HG02943 (cell line): ENCODE measurements at regions not wholly inside any gene's neighbourhood (a gene's known extent, or its start where the extent isn't known, plus 50 kb on each side); places are given as distances from the start of the nearest gene placed in this dataset.
"Not testable (repeated sequence)": the region's sequence is repeated elsewhere in the genome, so short reads cannot be mapped to it uniquely, and the experiment has no call there.

Source experiments
- ATAC-seq: cut with Tn5 transposase; IDR thresholded peaks from one replicate; pipeline ENCODE4 v1.9.1; 2021; ENCODE audit warnings: mild to moderate bottlenecking, low read depth, moderate library complexity; ENCODE audit not compliant: unreplicated experiment

- not testable (repeated sequence) for ATAC-seq
These were observed 2777.4 kb upstream of the TPTE start for GRCh38 chr21:7743940-7744339.

GRCh38 chr21:7744406-7745099 lies 2776.8 kb upstream of the TPTE start:
- ATAC-seq, result peak; percentile 91

GRCh38 chr21:7745100-7745450 lies 2776.3 kb upstream of the TPTE start:
- peak; percentile 86 for ATAC-seq

- not testable (repeated sequence) for ATAC-seq
These were observed 2773.4 kb upstream of the TPTE start for GRCh38 chr21:7747964-7748363.

GRCh38 chr21:7752611-7753010 lies 2768.8 kb upstream of the TPTE start:
- not testable (repeated sequence) for ATAC-seq

GRCh38 chr21:7753380-7753877 lies 2768.0 kb upstream of the TPTE start:
- peak; percentile 81 for ATAC-seq

GRCh38 chr21:7769985-7770384 lies 2751.4 kb upstream of the TPTE start:
- not testable (repeated sequence) for ATAC-seq

- ATAC-seq, result not testable (repeated sequence)
These were observed 2747.2 kb upstream of the TPTE start for GRCh38 chr21:7774219-7774618.

GRCh38 chr21:7775327-7775984 lies 2745.9 kb upstream of the TPTE start:
- not testable (repeated sequence) for ATAC-seq

GRCh38 chr21:7776035-7776434 lies 2745.3 kb upstream of the TPTE start:
- ATAC-seq, result not testable (repeated sequence)

- ATAC-seq, result not testable (repeated sequence)
These were observed 2744.8 kb upstream of the TPTE start for GRCh38 chr21:7776622-7777021.

GRCh38 chr21:7777289-7777688 lies 2744.1 kb upstream of the TPTE start:
- ATAC-seq, result not testable (repeated sequence)

GRCh38 chr21:7787427-7788078 lies 2733.8 kb upstream of the TPTE start:
- ATAC-seq, result not testable (repeated sequence)

GRCh38 chr21:7793797-7794196 lies 2727.6 kb upstream of the TPTE start:
- ATAC-seq, result not testable (repeated sequence)

GRCh38 chr21:7797328-7797727 lies 2724.1 kb upstream of the TPTE start:
- ATAC-seq, result not testable (repeated sequence)

- not testable (repeated sequence) for ATAC-seq
These were observed 2722.9 kb upstream of the TPTE start for GRCh38 chr21:7798446-7798845.

GRCh38 chr21:7799697-7800096 lies 2721.7 kb upstream of the TPTE start:
- not testable (repeated sequence) for ATAC-seq

GRCh38 chr21:7813475-7813874 lies 2707.9 kb upstream of the TPTE start:
- ATAC-seq, result not testable (repeated sequence)

GRCh38 chr21:7817013-7817412 lies 2704.4 kb upstream of the TPTE start:
- ATAC-seq, result not testable (repeated sequence)

- not testable (repeated sequence) for ATAC-seq
These were observed 2702.1 kb upstream of the TPTE start for GRCh38 chr21:7819301-7819700.

- ATAC-seq, result not testable (repeated sequence)
These were observed 2695.8 kb upstream of the TPTE start for GRCh38 chr21:7825627-7826026.
